Cerebellar nuclear complex (tissue), 1 donor: ENCODE measurements at regions not wholly inside any gene's neighbourhood (a gene's known extent, or its start where the extent isn't known, plus 50 kb on each side); places are given as distances from the start of the nearest gene placed in this dataset.

Experiments
- DNase-seq, 2 experiments: peaks; one replicate each; lab custom pipeline; 2025; lab: John Stamatoyannopoulos, UW

DNA sequence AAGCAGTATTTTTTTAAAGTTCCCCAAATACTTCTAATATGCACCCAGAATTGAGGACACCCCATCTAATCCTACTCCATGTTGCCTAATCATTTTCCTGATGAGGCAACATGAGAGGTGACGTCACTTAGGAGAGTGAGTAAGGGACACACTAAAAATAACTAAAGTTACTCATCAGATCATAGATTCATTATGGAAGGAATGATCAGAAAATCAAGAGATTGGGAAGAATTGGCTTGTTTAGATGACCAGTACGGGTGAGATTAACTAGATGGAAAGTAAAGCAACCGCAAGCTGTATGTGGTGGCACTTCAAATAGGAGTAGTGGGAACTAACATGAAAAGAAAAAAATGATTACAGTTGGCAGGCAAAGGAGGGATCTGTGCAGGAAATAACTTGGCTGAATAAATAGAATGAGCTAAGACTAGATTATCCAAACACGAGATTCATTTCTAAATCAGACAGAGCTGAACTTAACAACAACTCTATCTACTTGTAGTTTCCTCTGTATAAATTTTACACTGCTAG, 61.4 kb upstream of the CXADR start:
- DNase-seq = no peak

GRCh38 chr21:17454315-17455027, 58.4 kb upstream of the CXADR start:
- DNase-seq = no peak

DNA sequence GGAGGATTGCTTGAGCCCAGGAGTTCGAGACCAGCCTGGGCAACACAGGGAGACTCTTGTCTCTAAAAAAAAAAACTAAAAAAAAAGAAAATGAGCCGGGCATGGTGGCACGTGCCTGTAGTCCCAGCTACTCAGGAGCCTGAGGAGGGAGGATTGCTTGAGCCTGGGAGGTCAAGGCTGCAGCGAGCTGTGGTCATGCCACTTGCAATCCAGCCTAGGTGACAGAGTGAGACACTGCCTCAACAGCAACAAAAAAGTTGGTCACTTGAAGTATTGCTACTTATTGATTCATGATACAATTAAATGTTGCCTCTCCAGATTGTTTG, 57.9 kb upstream of the CXADR start:
- DNase-seq = no peak

DNA sequence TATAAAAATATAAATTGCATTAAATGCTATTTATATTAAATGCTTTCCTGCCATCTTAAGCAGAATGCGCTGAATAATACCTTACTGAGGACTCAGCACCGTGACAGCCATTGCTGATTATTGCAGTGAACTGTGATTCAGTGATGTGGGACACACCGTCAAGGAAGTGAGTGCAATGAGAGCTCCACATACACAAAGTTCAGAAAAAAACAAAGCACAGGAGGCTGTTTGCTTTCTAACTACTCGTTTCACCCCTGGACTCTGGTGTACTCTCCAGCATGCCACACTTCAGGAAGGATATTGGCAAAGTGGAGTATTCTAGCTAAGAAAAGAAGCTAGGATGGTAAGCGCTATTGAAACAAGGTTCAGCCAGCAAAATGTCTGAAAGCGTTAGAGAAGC, 57.4 kb upstream of the CXADR start:
- DNase-seq = no peak

DNA sequence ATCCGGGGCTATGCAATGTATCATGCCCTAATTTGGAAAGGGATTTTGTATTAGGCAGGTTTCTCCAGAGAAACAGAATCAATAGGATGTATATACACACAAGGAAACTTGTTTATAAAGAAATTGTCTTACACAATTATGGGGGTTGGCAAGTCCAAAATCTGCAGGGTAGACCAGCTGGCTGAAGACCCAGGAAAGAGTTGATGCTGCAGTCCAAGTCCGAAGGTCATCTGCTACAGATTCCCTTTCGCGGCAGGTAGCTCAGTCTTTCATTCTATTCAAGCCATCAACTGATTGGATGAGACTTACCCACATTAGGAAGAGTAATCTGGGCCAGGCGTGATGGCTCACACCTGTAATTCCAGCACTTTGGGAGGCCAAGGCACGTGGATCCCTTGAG, 54.6 kb upstream of the CXADR start:
- no peak for DNase-seq

GRCh38 chr21:17460094-17460493, 52.7 kb upstream of the CXADR start:
- DNase-seq = no peak

DNA sequence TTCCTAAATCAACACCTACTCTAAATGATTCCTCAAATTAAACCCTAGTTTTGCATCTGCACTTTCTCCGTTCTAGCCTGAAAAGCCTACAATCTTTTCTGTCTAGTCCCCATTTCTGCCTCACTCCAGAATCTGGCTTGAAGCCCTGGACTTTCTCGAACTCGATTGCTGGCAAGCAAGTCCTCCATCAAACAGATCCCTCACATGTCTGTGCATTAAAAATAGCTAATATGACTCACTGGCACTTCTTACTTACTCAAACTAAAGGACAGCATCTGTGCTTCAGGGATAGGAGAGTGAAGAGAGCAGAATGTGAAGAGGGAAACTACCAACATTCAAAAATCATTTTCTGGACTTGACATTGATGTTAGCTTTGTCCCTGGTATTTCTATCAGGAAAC, 51.8 kb upstream of the CXADR start:
- no peak for DNase-seq

DNA sequence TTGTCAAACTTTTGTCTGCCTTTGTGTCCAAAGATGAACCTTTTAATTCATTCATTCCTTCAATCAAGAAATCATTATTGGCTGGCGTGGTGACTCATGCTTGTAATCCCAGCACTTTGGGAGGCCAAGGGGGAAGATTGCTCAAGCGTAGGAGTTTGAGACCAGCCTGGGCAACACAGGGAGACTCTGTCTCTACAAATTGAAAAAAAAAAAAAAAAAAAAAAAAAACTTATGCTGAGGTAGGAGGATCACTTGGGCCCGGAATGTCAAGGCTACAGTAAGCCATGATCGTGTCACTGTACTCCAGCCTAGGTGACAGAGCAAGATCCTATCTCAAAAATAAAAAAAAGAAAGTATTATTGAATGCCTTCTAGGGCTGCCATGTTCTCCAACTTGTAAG, 51.3 kb upstream of the CXADR start:
- DNase-seq = no peak

DNA sequence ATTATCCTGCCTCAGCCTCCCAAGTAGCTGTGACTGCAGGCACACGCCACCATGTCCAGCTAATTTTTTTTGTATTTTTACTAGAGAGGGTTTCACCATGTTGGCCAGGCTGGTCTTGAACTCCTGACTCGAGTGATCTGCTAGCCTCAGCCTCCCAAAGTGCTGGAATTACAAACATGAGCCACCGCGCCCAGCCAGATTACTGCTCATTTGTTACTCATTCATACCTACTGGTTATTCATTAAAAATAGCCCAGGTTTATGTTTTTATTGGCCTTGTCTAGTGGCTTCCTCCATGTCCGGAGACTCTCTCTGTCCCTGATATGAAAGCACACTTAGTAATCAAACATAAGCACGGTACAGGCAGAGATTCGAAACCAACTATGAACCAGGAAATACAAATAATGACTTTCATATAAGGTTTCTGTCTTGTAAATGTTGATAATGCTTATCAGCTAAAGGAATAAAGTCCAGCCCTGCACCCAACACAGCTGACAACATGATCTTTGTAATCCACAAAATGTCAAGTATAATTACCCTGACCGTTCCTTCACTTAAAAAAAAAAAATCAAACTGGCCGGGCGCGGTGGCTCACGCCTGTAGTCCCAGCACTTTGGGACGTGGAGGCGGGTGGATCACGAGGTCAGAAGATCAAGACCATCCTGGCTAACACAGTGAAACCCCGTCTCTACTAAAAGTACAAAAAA, 50.4 kb upstream of the CXADR start:
- DNase-seq = no peak
